ENCODE measurements at regions not wholly inside any gene's neighbourhood (a gene's known extent, or its start where the extent isn't known, plus 50 kb on each side); places are given as distances from the start of the nearest gene placed in this dataset.

- TF ChIP-seq EGR1 (IDR thresholded peaks at IDR 0.05) (no peak), CEBPB (IDR thresholded peaks at IDR 0.05) (peak; percentile 7; the same call in 1 of the 2 replicates)
These were observed 319.3 kb upstream of the SOX5 start for GRCh38 chr12:24268663-24269186.

- TF ChIP-seq CEBPB (IDR thresholded peaks at IDR 0.05) (no peak), TEAD4 (IDR thresholded peaks at IDR 0.05) (no peak), CREB1 (IDR thresholded peaks at IDR 0.05; ENCODE audit: low read depth) (no peak), MAX (IDR thresholded peaks at IDR 0.05) (no peak), EGR1 (IDR thresholded peaks at IDR 0.05) (no peak), TAF1 (IDR thresholded peaks at IDR 0.05; ENCODE audit: low read depth) (no peak), RAD21 (IDR thresholded peaks at IDR 0.05; ENCODE audit: low read depth) (no peak), USF1 (IDR thresholded peaks at IDR 0.05) (no peak), ZBTB7A (IDR thresholded peaks at IDR 0.05; ENCODE audit: low read depth) (no peak)
These were observed 317.5 kb upstream of the SOX5 start for GRCh38 chr12:24266982-24267381.

GRCh38 chr12:24256684-24257083 is 307.2 kb upstream of the SOX5 start:
- no peak for TF ChIP-seq NFIC (IDR thresholded peaks at IDR 0.05)
- no peak for TF ChIP-seq TCF12 (IDR thresholded peaks at IDR 0.05; ENCODE audit: low read depth)
- no peak for TF ChIP-seq CEBPB (IDR thresholded peaks at IDR 0.05)
- TF ChIP-seq MAX (IDR thresholded peaks at IDR 0.05), result no peak
- TF ChIP-seq ZBTB7A (IDR thresholded peaks at IDR 0.05; ENCODE audit: low read depth), result no peak
- no peak for TF ChIP-seq EP300 (IDR thresholded peaks at IDR 0.05; ENCODE audit: borderline replicate concordance)
- no peak for TF ChIP-seq TEAD4 (IDR thresholded peaks at IDR 0.05)
- no peak for TF ChIP-seq REST (IDR thresholded peaks at IDR 0.05; ENCODE audit: low read depth)
- no peak for TF ChIP-seq CREB1 (IDR thresholded peaks at IDR 0.05; ENCODE audit: low read depth)
- no peak for TF ChIP-seq TAF1 (IDR thresholded peaks at IDR 0.05; ENCODE audit: low read depth)
- TF ChIP-seq YY1 (IDR thresholded peaks at IDR 0.05; ENCODE audit: low read depth), result no peak
- no peak for TF ChIP-seq USF1 (IDR thresholded peaks at IDR 0.05)
- TF ChIP-seq RAD21 (IDR thresholded peaks at IDR 0.05; ENCODE audit: low read depth), result no peak
- no peak for TF ChIP-seq EGR1 (IDR thresholded peaks at IDR 0.05)
- no peak for TF ChIP-seq FOXM1 (IDR thresholded peaks at IDR 0.05; ENCODE audit: borderline replicate concordance, low read depth)

GRCh38 chr12:24255920-24256665 is 306.6 kb upstream of the SOX5 start:
- TF ChIP-seq RAD21 (IDR thresholded peaks at IDR 0.05; ENCODE audit: low read depth) (no peak), TEAD4 (IDR thresholded peaks at IDR 0.05) (no peak), MAX (IDR thresholded peaks at IDR 0.05) (no peak), NFIC (IDR thresholded peaks at IDR 0.05) (no peak), ZBTB7A (IDR thresholded peaks at IDR 0.05; ENCODE audit: low read depth) (no peak), TCF12 (IDR thresholded peaks at IDR 0.05; ENCODE audit: low read depth) (no peak)

- TF ChIP-seq TAF1 (IDR thresholded peaks at IDR 0.05; ENCODE audit: low read depth) (no peak), FOXM1 (IDR thresholded peaks at IDR 0.05; ENCODE audit: borderline replicate concordance, low read depth) (no peak), EGR1 (IDR thresholded peaks at IDR 0.05) (no peak), USF1 (IDR thresholded peaks at IDR 0.05) (no peak), REST (IDR thresholded peaks at IDR 0.05; ENCODE audit: low read depth) (no peak), RAD21 (IDR thresholded peaks at IDR 0.05; ENCODE audit: low read depth) (no peak), CEBPB (IDR thresholded peaks at IDR 0.05) (no peak), MAX (IDR thresholded peaks at IDR 0.05) (no peak), YY1 (IDR thresholded peaks at IDR 0.05; ENCODE audit: low read depth) (no peak), NFIC (IDR thresholded peaks at IDR 0.05) (no peak)
These were observed 303.1 kb upstream of the SOX5 start for GRCh38 chr12:24252602-24253001.

Data from Ishikawa (cell line).